NCI-H82 treated with DMSO at 0.1 percent for 48 hours (cell line): ENCODE measurements at regions not wholly inside any gene's neighbourhood (a gene's known extent, or its start where the extent isn't known, plus 50 kb on each side); places are given as distances from the start of the nearest gene placed in this dataset.
A peak's percentile ranks its signal among the peaks of the same experiment; 100 is the strongest.

Source experiments
- DNase-seq: peaks from one replicate; lab custom pipeline; 2025; ENCODE audit not compliant: unreplicated experiment; lab: John Stamatoyannopoulos, UW

DNA sequence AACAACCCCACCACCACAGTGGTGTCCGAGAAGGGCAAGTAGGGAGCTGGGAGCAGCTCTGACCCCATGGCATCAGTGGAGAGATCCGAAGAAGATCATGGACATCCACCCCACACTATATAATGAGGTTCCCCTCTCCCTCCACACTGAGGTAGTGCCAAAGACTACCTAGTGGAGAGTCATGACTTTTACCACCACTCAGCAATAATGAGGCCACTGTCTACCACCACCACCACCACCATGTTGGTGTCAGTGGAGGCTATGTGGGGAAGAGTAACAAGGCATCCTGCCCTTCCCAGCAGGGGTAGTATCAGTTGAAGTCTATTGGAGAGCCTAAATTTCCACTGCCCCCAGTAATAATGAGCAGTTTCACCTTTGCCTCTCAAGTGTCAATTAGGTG, 321.7 kb upstream of the ZC3H15 start:
- no peak for DNase-seq

DNA sequence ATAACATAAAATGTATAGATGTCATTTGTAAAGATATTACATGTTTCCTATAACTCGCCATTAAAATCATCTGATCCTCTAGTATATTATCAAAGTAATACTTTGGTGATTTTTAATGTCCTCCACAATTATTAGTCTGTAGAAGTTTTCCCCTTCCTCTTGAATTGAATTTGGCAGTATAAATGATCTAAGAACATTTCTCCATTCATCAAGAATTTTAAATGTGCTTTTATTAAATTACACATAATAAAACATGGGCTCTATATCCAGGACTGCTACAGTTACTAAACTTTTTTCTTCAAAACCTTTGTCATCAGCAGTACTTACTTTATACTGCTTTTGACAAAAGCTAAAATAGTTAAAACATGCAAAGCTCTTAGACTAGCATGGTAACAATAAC, 315.4 kb upstream of the ZC3H15 start:
- DNase-seq, result no peak

DNA sequence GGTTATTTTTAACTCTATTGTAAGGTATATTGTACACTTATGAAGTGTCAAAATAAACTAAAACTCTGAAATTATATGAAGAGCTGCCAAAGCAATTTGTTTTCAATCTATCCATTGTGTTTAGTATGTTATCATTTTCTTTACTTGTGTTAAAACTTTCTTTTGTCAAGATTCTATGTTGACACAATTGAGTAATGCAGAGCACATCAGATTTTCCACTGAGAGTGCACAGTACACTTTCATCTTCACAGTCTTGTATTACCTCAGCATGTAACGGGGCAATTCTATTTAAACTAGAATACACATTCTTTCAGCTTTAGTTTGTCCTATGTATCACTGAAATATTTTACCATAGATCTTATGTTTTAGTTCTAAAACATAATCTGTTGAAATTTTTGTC, 304.4 kb upstream of the ZC3H15 start:
- DNase-seq, result no peak

DNA sequence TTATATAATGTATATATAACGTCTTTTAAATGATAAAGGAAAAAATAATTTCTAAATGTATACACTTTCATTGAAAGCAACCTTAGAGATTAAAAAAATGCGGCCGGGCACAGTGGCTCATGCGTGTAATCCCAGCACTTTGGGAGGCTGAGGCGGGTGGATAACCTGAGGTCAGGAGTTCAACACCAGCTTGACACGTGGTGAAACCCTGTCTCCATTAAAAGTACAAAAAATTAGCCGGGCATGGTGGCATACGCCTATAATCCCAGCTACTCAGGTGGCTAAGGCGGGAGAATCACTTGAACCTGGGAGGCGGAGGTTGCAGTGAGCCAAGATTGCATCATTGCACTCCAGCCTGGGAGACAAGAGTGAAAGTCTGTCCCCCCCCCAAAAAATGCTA, 303.7 kb upstream of the ZC3H15 start:
- DNase-seq, result peak; percentile 36

DNA sequence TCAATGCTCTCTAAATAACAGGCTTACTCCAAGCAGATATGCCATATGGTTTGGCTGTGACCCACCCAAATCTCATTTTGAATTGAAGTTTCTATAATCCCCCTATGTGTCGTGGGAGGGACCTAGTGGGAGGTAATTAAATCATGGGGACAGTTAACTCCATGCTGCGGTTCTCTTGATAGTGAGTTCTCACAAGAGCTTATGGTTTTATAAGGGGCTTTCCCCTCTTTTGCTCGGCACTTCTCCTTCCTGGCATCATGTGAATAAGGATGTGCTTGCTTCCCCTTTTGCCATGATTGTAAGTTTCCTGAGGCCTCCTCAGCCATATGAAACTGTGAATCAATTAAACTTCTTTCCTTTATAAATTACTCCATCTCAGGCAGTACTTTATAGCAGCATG, 302.7 kb upstream of the ZC3H15 start:
- peak; percentile 91 for DNase-seq

DNA sequence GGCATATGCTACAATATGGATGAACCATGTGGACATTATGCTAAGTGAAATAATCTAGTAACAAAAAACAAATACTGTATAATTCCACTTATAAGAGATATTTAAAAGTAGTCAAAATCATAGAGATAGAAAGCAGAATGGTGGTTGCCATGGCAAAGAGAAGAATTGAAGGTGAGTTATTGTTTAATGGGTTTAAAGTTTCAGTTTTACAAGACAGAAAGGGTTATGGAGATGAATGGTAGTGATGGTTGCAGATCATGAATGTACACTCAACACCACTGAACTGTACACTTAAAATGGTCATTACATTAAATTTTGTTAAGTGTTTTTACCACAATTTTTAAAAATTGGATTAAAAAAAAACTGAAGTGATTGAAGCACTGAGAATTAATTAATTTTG, 298.2 kb upstream of the ZC3H15 start:
- no peak for DNase-seq

DNA sequence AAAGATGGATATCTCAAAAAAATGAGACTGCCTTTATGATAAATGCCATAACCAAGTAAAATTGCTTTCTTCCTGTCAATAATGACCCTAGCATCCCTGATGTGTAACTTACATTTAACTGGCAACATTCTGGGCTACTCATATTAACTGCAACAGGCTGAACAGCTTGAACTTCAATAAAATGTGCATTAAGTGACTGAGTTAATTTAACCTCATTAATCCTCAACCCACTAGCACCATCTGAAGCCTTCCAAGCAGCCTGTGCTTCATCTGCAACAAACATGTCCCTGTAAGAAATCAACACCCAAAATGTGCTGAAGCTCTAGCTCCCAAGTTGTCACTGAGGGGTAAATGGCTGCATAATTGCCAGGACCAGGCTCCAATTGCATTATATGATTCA, 296.2 kb upstream of the ZC3H15 start:
- peak; percentile 62 for DNase-seq

GRCh38 chr2:186195696-186196095, 290.4 kb upstream of the ZC3H15 start:
- DNase-seq, result no peak

DNA sequence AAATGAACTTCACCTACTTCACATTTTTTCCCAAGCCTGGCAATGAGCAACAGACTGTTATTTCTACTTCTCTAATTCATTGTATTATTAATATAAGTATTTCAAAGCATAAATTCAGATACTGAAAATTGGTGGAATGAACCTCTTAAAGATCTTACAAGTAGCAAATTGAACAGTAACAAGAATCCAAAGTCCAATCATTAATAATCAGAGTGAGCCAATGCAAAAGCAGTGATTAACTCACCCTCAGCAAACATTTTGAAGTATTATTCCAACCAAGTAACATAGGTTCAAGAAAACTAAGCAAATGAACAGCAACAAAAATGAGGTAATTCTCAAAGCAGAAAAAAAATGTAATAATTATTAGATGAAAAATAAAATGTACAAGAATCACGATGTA, 288.1 kb upstream of the ZC3H15 start:
- DNase-seq, result no peak

DNA sequence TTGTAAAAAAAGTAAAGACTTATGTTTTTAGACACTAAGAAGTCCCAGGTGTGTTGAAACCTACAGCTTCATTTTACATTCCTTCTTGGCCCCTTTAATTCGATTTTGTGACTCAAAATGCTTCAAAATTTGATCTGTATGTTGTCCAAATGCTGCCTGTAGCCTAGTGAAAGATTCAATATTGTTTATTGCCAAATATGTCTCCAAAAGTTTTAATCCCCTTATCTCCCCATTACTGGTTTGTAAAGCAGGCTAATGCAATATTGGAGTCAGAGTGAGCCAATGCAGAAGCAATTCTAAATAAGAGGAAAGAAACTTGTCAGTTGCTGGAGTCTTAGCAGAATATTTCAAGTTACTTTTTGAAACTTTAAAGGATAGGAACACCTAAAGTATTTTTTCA, 287.0 kb upstream of the ZC3H15 start:
- DNase-seq, result no peak

DNA sequence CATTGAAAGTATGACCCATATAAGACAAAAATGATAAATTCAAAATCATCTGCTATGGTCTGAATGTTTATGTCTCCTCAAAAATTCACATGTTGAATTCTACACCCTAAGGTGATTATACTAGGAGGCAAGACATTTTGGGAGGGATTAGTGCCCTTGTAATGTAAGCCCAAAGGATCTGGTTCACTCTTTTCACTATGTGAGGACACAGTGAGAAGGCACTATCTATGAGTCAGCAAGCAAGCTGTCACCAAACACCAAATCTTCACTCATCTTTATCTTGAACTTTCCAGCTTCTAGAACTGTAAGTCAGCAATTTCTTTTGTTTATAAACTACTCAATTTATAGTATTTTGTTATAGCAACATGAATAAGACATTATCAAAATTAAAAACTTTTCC, 284.7 kb upstream of the ZC3H15 start:
- DNase-seq, result peak; percentile 29

- DNase-seq, result no peak
Observed at GRCh38 chr2:186205254-186205911, 280.7 kb upstream of the ZC3H15 start.

DNA sequence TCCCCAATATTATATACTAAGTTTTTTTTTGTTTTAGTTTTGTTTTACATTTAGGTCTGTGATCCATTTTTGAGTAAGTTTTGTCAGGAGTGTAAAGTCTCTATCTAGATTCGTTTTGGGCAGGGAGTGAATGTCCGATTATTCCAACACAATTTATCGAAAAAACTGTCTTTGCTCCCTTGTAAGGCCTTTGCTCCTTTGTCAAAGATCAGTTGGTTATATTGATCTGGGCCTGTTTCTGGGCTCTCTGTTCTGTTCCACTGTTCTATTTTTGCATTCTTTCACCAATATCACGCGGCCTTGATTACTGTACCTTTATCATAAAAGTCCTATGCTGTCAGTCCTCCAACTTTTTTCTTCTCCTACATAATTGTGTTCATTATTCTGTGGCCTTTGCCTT, 276.5 kb upstream of the ZC3H15 start:
- no peak for DNase-seq

- DNase-seq, result no peak
Observed at GRCh38 chr2:186220409-186220808, 265.7 kb upstream of the ZC3H15 start.

DNA sequence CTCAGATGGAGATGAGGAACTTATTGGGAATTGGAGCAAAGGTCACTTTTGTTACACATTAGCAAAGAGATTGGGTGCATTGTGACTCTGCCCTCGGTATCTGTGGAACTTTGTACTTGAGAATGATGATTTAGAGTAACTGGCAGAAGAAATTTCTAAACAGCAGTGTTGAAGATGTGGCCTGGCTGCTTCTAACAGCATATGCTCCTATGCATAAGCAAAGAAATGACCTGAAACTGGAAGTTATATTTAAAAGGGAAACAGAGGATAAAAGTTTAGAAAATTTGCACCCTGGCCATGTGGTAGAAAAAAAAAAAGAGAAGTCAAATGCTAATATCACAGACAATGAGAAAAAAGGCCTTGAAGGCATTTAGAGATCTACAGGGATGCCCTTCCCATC, 256.8 kb upstream of the ZC3H15 start:
- DNase-seq, result no peak

DNA sequence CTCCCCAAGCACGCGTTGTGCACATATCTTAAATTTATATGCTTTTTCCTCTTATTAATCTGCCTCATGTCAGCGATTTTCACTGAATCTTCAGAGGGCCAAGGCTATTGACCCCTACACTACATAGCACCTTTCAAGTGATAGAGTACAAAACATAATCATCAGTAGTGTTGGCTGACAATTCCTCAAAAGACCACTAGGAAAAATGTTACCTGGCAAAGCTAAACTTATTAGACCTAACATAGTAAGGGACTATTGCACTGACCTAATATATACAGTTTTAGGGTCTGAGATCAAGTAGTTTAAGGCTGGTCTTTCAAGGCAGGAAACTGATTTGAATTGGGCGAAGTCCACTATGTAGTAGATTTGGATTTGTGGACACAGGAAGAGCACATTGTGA, 244.2 kb upstream of the ZC3H15 start:
- DNase-seq, result no peak

DNA sequence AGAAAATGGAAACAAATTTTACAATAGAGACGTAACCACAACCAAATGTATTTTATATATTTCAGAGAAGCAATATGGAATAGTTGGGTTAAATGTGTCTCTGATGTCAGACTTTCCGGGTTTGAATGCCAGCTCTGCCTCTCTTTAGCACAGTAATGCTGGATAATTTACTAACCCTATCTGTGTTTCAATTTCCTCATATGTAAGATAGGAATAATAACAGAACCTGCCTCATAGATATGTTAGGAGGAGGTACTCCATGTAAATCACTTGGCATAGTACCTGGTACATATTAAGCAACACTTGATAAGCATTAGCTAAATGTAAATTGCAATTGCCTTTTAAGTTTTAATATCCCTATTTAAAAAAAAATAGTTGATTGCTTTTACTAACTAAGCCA, 231.3 kb upstream of the ZC3H15 start:
- no peak for DNase-seq

GRCh38 chr2:186255823-186256222, 230.2 kb upstream of the ZC3H15 start:
- DNase-seq, result no peak

- peak; percentile 65 for DNase-seq
Observed at GRCh38 chr2:186256540-186256939, 229.5 kb upstream of the ZC3H15 start.

GRCh38 chr2:186263673-186264250, 222.3 kb upstream of the ZC3H15 start:
- DNase-seq, result no peak

DNA sequence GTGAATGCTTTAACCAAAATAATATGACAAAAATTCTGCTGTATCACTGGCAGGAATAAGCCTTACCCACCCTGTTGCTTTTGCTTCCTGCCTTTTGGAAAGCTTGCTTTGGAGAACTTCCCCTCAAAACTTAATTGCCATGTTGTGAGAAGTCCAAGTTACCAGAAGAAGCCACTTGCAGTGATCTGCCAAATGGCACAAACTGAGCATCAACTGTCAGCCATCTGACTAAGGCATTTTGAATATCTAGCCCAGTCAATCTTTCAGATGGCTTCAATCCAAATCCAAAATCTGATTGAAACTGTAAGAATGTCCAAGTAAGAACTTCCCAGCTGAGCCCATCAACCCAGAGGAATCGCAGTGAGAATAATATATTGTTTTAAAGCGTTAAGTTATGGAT, 216.5 kb upstream of the ZC3H15 start:
- DNase-seq, result no peak

GRCh38 chr2:186273953-186274352, 212.1 kb upstream of the ZC3H15 start:
- DNase-seq, result no peak

DNA sequence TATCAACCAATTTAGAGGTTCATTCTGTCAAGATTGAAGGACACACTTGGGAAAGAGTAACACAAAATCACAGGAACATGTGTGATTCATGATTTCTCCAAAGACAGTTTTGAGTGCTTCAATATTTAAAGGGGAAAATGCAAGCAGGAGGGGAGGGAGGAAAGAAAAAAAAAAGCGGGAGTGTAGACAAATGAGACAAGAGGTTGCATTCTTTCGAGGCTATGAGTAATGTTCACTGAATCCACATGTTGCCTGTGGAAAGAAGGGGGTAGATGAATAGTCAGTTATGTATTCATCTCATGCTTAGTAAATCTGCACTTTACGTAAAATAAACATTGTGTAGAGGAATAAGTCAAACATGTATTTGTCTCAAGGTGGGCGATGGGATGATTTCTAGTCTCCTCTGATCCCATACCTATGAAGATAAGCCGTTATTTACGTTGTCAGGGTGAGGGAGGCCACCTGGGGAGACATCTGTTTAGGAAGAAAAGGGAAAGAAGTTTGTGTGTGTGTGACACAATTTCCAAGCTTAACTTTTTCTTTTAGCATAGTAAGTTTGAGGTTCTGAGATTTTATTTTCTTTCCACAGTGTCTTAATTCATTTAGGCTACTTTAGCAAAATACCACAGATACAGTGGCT, 211.0 kb upstream of the ZC3H15 start:
- no peak for DNase-seq
